ENCODE measurements at regions not wholly inside any gene's neighbourhood (a gene's known extent, or its start where the extent isn't known, plus 50 kb on each side); places are given as distances from the start of the nearest gene placed in this dataset.

DNA sequence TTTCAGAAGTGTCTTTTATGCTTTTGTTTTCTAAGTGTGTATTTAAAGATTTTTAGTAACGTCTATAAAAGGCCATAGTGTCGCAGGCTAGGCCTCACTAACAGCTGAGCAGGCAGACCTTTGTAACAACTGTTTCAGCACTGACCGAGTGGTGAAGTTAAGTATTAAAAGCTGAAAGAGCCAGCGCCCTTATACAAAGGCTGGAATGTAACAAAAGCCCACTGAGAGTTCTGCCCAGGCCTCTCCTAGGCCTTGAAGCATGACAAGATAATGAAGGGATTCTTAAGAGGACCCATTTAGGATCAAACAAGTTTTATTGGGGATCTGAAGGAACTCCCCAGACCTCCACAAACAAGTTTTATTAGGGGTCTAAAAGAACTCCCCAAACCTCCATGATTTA, 722.5 kb upstream of the PRKX start:
- no peak for DNase-seq
- no peak overlapping the region for H3K27ac Mint-ChIP-seq
- Histone ChIP-seq H3K4me1 (ENCODE audit: insufficient read depth, low read length) (no peaks in the 10 kb centered on the region), H3K27me3 (ENCODE audit: insufficient read depth, low read length, poor library complexity, severe bottlenecking) (no peaks in the 10 kb centered on the region), H3K36me3 (ENCODE audit: insufficient read depth, low read length) (no peaks in the 10 kb centered on the region), H3K9me3 (ENCODE audit: low read length) (no peaks in the 10 kb centered on the region), H3K27ac (ENCODE audit: low read depth, low read length) (no peak overlapping the region), H3K4me3 (ENCODE audit: low read length) (no peak overlapping the region)
- ChIA-PET CTCF (no interaction called here), POLR2A (no interaction called here)
- H3K36me3 Mint-ChIP-seq, result no peaks in the 10 kb centered on the region
- no peaks in the 10 kb centered on the region for H3K27me3 Mint-ChIP-seq
- H3K4me1 Mint-ChIP-seq, result no peaks in the 10 kb centered on the region
- H3K4me3 Mint-ChIP-seq, result no peak overlapping the region
- peaks cover 0 to 4% (median 2%) of the 10 kb centered on the region in 5 donors for H3K9me3 Mint-ChIP-seq

DNA sequence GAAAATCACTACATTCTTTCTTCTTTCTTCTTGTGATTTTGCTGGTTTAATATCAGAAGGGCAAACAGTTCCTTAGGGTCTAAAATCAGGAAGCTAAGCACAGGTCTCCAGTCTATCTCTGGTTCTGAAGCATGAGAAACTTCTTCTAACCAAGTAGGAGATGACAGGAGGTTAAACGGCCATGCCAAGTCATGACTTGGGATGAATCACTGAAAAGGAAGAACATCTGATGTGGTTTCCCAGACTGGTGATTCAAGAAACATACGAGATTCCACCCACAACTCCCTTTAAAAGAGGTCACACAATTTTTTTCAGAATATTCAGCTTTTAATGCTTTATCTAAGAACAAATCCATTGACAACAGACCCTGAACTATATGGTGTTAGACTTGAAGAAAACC, 684.0 kb upstream of the PRKX start:
- Mint-ChIP-seq H3K9me3 (peaks cover 0 to 12% (median 3%) of the 10 kb centered on the region in 5 donors), H3K27ac (no peak overlapping the region), H3K36me3 (no peaks in the 10 kb centered on the region), H3K27me3 (no peaks in the 10 kb centered on the region), H3K4me1 (no peaks in the 10 kb centered on the region), H3K4me3 (no peak overlapping the region)
- H3K9me3 ChIP-seq (ENCODE audit: low read length), result no peaks in the 10 kb centered on the region
- no peaks in the 10 kb centered on the region for H3K4me1 ChIP-seq (ENCODE audit: insufficient read depth, low read length)
- no peak overlapping the region for H3K27ac ChIP-seq (ENCODE audit: low read depth, low read length)
- no peaks in the 10 kb centered on the region for H3K36me3 ChIP-seq (ENCODE audit: insufficient read depth, low read length)
- DNase-seq, result no peak
- H3K4me3 ChIP-seq (ENCODE audit: low read length), result no peak overlapping the region
- no peaks in the 10 kb centered on the region for H3K27me3 ChIP-seq (ENCODE audit: insufficient read depth, low read length, poor library complexity, severe bottlenecking)
- CTCF ChIA-PET, result no interaction called here
- POLR2A ChIA-PET, result no interaction called here

GRCh38 chrX:4382273-4382672, 668.8 kb upstream of the PRKX start:
- Mint-ChIP-seq H3K4me1 (no peaks in the 10 kb centered on the region), H3K4me3 (no peak overlapping the region), H3K27me3 (no peaks in the 10 kb centered on the region), H3K27ac (no peak overlapping the region), H3K9me3 (peaks cover 0 to 15% (median 11%) of the 10 kb centered on the region in 5 donors), H3K36me3 (peaks cover 0 to 1% (median 0%) of the 10 kb centered on the region in 3 donors)
- POLR2A ChIA-PET, result no interaction called here
- CTCF ChIA-PET, result no interaction called here
- Histone ChIP-seq H3K27me3 (ENCODE audit: insufficient read depth, low read length, poor library complexity, severe bottlenecking) (no peaks in the 10 kb centered on the region), H3K27ac (ENCODE audit: low read depth, low read length) (no peak overlapping the region), H3K36me3 (ENCODE audit: insufficient read depth, low read length) (no peaks in the 10 kb centered on the region), H3K9me3 (ENCODE audit: low read length) (no peaks in the 10 kb centered on the region), H3K4me1 (ENCODE audit: insufficient read depth, low read length) (no peaks in the 10 kb centered on the region), H3K4me3 (ENCODE audit: low read length) (no peak overlapping the region)
- no peak for DNase-seq

DNA sequence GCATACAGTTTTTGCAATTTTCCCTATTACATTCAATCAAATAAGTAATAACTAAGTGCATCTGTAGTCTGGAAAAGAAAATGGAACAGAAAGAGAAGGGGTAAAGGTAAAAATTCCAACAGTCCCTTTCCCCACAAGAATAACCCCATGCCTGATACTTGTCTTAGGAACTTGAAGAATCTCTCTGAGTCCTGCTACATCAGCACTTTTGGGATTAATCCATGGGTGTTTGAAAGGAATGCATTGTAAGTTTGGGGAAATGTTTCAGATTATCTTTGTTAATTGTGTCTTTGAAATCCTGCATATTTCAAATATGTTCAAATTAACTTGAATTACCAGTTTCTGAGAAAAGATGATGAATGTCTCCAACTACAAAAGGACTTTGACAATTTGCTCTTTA, 667.3 kb upstream of the PRKX start:
- no peak overlapping the region for H3K27ac Mint-ChIP-seq
- POLR2A ChIA-PET, result no interaction called here
- no peaks in the 10 kb centered on the region for H3K4me1 ChIP-seq (ENCODE audit: insufficient read depth, low read length)
- no peak overlapping the region for H3K27ac ChIP-seq (ENCODE audit: low read depth, low read length)
- H3K27me3 Mint-ChIP-seq, result no peaks in the 10 kb centered on the region
- H3K4me3 ChIP-seq (ENCODE audit: low read length), result no peak overlapping the region
- H3K4me3 Mint-ChIP-seq, result no peak overlapping the region
- H3K36me3 Mint-ChIP-seq, result peaks cover 0 to 1% (median 0%) of the 10 kb centered on the region in 3 donors
- H3K4me1 Mint-ChIP-seq, result no peaks in the 10 kb centered on the region
- no peaks in the 10 kb centered on the region for H3K36me3 ChIP-seq (ENCODE audit: insufficient read depth, low read length)
- no peak for DNase-seq
- H3K27me3 ChIP-seq (ENCODE audit: insufficient read depth, low read length, poor library complexity, severe bottlenecking), result no peaks in the 10 kb centered on the region
- CTCF ChIA-PET, result no interaction called here
- H3K9me3 ChIP-seq (ENCODE audit: low read length), result no peaks in the 10 kb centered on the region
- peaks cover 0 to 16% (median 11%) of the 10 kb centered on the region in 5 donors for H3K9me3 Mint-ChIP-seq

- no peak overlapping the region for H3K4me3 ChIP-seq (ENCODE audit: low read length)
- Mint-ChIP-seq H3K4me1 (no peaks in the 10 kb centered on the region), H3K27me3 (no peaks in the 10 kb centered on the region), H3K4me3 (no peak overlapping the region), H3K36me3 (peaks cover 0 to 1% (median 0%) of the 10 kb centered on the region in 3 donors), H3K9me3 (peaks cover 0 to 15% (median 10%) of the 10 kb centered on the region in 5 donors), H3K27ac (no peak overlapping the region)
- H3K4me1 ChIP-seq (ENCODE audit: insufficient read depth, low read length), result no peaks in the 10 kb centered on the region
- H3K27me3 ChIP-seq (ENCODE audit: insufficient read depth, low read length, poor library complexity, severe bottlenecking), result no peaks in the 10 kb centered on the region
- POLR2A ChIA-PET, result no interaction called here
- H3K27ac ChIP-seq (ENCODE audit: low read depth, low read length), result no peak overlapping the region
- no peaks in the 10 kb centered on the region for H3K36me3 ChIP-seq (ENCODE audit: insufficient read depth, low read length)
- no peaks in the 10 kb centered on the region for H3K9me3 ChIP-seq (ENCODE audit: low read length)
- DNase-seq, result no peak
- CTCF ChIA-PET, result no interaction called here
Measured at GRCh38 chrX:4379071-4379470, 665.6 kb upstream of the PRKX start.

DNA sequence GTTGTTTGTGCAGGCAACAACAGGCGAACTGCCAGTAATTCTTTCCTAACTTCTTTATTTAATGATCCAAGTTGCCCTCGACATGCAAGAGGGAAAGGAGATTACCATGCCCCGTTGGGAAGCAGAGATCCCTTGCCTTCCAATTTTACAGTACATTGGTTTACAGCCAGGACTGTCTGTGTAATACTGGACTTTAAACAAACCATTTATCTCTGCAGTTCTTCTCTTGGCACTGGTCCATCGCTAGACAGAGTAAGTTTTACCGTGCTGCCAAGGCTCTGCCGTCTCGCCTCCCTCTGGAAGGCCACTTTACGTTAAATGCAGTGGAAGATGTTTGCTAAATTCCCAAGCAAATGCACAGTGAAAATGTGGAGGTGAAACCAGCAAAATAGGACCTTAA, 660.3 kb upstream of the PRKX start:
- Histone ChIP-seq H3K27me3 (ENCODE audit: insufficient read depth, low read length, poor library complexity, severe bottlenecking) (no peaks in the 10 kb centered on the region), H3K9me3 (ENCODE audit: low read length) (no peaks in the 10 kb centered on the region), H3K4me1 (ENCODE audit: insufficient read depth, low read length) (no peaks in the 10 kb centered on the region), H3K36me3 (ENCODE audit: insufficient read depth, low read length) (no peaks in the 10 kb centered on the region), H3K4me3 (ENCODE audit: low read length) (no peak overlapping the region), H3K27ac (ENCODE audit: low read depth, low read length) (no peak overlapping the region)
- Mint-ChIP-seq H3K27ac (no peak overlapping the region), H3K9me3 (peaks cover 0 to 11% (median 3%) of the 10 kb centered on the region in 5 donors), H3K4me3 (no peak overlapping the region), H3K4me1 (no peaks in the 10 kb centered on the region), H3K27me3 (no peaks in the 10 kb centered on the region), H3K36me3 (no peaks in the 10 kb centered on the region)
- CTCF ChIA-PET, result no interaction called here
- POLR2A ChIA-PET, result no interaction called here
- no peak for DNase-seq

GRCh38 chrX:4358577-4358976, 645.1 kb upstream of the PRKX start:
- H3K4me1 ChIP-seq (ENCODE audit: insufficient read depth, low read length), result no peaks in the 10 kb centered on the region
- no peak overlapping the region for H3K4me3 Mint-ChIP-seq
- no peaks in the 10 kb centered on the region for H3K27me3 ChIP-seq (ENCODE audit: insufficient read depth, low read length, poor library complexity, severe bottlenecking)
- no peak overlapping the region for H3K27ac Mint-ChIP-seq
- H3K9me3 Mint-ChIP-seq, result peaks cover 0 to 11% (median 3%) of the 10 kb centered on the region in 5 donors
- H3K9me3 ChIP-seq (ENCODE audit: low read length), result no peaks in the 10 kb centered on the region
- no peaks in the 10 kb centered on the region for H3K36me3 ChIP-seq (ENCODE audit: insufficient read depth, low read length)
- no peaks in the 10 kb centered on the region for H3K36me3 Mint-ChIP-seq
- POLR2A ChIA-PET, result no interaction called here
- DNase-seq, result no peak
- CTCF ChIA-PET, result no interaction called here
- no peak overlapping the region for H3K27ac ChIP-seq (ENCODE audit: low read depth, low read length)
- no peak overlapping the region for H3K4me3 ChIP-seq (ENCODE audit: low read length)
- no peaks in the 10 kb centered on the region for H3K27me3 Mint-ChIP-seq
- H3K4me1 Mint-ChIP-seq, result no peaks in the 10 kb centered on the region

- H3K4me1 Mint-ChIP-seq, result no peaks in the 10 kb centered on the region
- no peak overlapping the region for H3K27ac ChIP-seq (ENCODE audit: low read depth, low read length)
- ChIA-PET POLR2A (no interaction called here), CTCF (no interaction called here)
- no peak overlapping the region for H3K27ac Mint-ChIP-seq
- no peak overlapping the region for H3K4me3 Mint-ChIP-seq
- H3K27me3 ChIP-seq (ENCODE audit: insufficient read depth, low read length, poor library complexity, severe bottlenecking), result no peaks in the 10 kb centered on the region
- H3K9me3 Mint-ChIP-seq, result peaks cover 0 to 4% (median 1%) of the 10 kb centered on the region in 5 donors
- H3K9me3 ChIP-seq (ENCODE audit: low read length), result no peaks in the 10 kb centered on the region
- no peak overlapping the region for H3K4me3 ChIP-seq (ENCODE audit: low read length)
- no peaks in the 10 kb centered on the region for H3K27me3 Mint-ChIP-seq
- H3K36me3 Mint-ChIP-seq, result no peaks in the 10 kb centered on the region
- no peaks in the 10 kb centered on the region for H3K4me1 ChIP-seq (ENCODE audit: insufficient read depth, low read length)
- no peak for DNase-seq
- H3K36me3 ChIP-seq (ENCODE audit: insufficient read depth, low read length), result no peaks in the 10 kb centered on the region
Measured at GRCh38 chrX:4322916-4323315, 609.5 kb upstream of the PRKX start.

GRCh38 chrX:4320436-4320947, 607.0 kb upstream of the PRKX start:
- Histone ChIP-seq H3K27ac (ENCODE audit: low read depth, low read length) (no peak overlapping the region), H3K9me3 (ENCODE audit: low read length) (no peaks in the 10 kb centered on the region), H3K4me1 (ENCODE audit: insufficient read depth, low read length) (no peaks in the 10 kb centered on the region), H3K36me3 (ENCODE audit: insufficient read depth, low read length) (no peaks in the 10 kb centered on the region), H3K27me3 (ENCODE audit: insufficient read depth, low read length, poor library complexity, severe bottlenecking) (no peaks in the 10 kb centered on the region), H3K4me3 (ENCODE audit: low read length) (no peak overlapping the region)
- Mint-ChIP-seq H3K36me3 (no peaks in the 10 kb centered on the region), H3K27ac (no peak overlapping the region), H3K27me3 (no peaks in the 10 kb centered on the region), H3K4me1 (no peaks in the 10 kb centered on the region), H3K9me3 (peaks cover 0 to 4% (median 1%) of the 10 kb centered on the region in 5 donors), H3K4me3 (no peak overlapping the region)
- ChIA-PET CTCF (no interaction called here), POLR2A (no interaction called here)
- no peak for DNase-seq

Data from CD8-positive, alpha-beta memory T cell (primary cell).